ENCODE measurements at regions not wholly inside any gene's neighbourhood (a gene's known extent, or its start where the extent isn't known, plus 50 kb on each side); places are given as distances from the start of the nearest gene placed in this dataset.

- Histone ChIP-seq H3K79me2 (ENCODE audit: low read depth) (no peaks in the 10 kb centered on the region), H2AFZ (no peak overlapping the region), H3K4me3 (no peak overlapping the region), H3F3A (ENCODE audit: insufficient read depth, low read depth) (no peaks in the 10 kb centered on the region), H4K20me1 (ENCODE audit: insufficient read depth) (no peaks in the 10 kb centered on the region), H3K4me2 (no peak overlapping the region), H3K27ac (no peak overlapping the region), H3K27me3 (ENCODE audit: insufficient read depth, low read depth) (no peaks in the 10 kb centered on the region), H3K9me2 (ENCODE audit: insufficient read depth) (no peaks in the 10 kb centered on the region), H3K36me3 (ENCODE audit: low read depth) (no peaks in the 10 kb centered on the region), H3K9me3 (ENCODE audit: insufficient read depth, low read depth) (no peaks in the 10 kb centered on the region), H3K4me1 (replicated peaks; ENCODE audit: insufficient read depth) (no peaks in the 10 kb centered on the region)
- intact Hi-C loops (cut with micrococcal nuclease; ENCODE audit: unreplicated experiment): no loop called here
- ChIA-PET POLR2A (ENCODE audit: unreplicated experiment) (no interaction called here), CTCF (interaction anchor here (0.7 kb wide), 1 partner anchor 53 kb away, joined by 3 read pairs; no protein-coding TSS in a partner anchor)
- DNase-seq: no peak
- BruUV-seq (replicated peaks): no TSS peak
- TF ChIP-seq, protein P1, sequence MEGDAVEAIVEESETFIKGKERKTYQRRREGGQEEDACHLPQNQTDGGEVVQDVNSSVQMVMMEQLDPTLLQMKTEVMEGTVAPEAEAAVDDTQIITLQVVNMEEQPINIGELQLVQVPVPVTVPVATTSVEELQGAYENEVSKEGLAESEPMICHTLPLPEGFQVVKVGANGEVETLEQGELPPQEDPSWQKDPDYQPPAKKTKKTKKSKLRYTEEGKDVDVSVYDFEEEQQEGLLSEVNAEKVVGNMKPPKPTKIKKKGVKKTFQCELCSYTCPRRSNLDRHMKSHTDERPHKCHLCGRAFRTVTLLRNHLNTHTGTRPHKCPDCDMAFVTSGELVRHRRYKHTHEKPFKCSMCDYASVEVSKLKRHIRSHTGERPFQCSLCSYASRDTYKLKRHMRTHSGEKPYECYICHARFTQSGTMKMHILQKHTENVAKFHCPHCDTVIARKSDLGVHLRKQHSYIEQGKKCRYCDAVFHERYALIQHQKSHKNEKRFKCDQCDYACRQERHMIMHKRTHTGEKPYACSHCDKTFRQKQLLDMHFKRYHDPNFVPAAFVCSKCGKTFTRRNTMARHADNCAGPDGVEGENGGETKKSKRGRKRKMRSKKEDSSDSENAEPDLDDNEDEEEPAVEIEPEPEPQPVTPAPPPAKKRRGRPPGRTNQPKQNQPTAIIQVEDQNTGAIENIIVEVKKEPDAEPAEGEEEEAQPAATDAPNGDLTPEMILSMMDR (conservative IDR thresholded peaks at IDR 0.05): no peak
- no peak for TF ChIP-seq EZH2 (IDR thresholded peaks at IDR 0.05; ENCODE audit: low read depth)
These were observed 206.0 kb downstream of the KIT start for GRCh38 chr4:54863571-54864255.

DNA sequence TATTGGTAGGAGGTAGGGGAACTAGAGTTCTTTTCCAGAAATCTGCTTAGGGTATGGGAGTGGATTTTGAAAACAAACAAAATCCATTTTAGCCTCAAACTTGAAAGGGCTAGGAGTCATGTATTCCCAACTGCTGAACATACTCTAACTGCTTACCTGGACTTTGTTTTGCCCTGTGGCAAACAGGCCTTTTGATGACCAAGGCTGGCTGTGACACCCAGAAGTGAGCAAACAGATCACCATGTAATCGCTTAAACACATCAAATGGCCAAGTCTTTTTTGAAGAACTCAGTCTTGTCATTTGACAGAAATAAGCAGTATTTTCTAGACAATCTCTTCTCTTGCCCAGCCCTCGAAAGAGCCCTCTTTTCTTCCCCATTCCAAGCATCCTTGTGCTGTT lies 203.4 kb downstream of the KIT start:
- no peak overlapping the region for H3K4me3 ChIP-seq
- CTCF ChIA-PET: no interaction called here
- no peaks in the 10 kb centered on the region for H4K20me1 ChIP-seq (ENCODE audit: insufficient read depth)
- H3K36me3 ChIP-seq (ENCODE audit: low read depth): no peaks in the 10 kb centered on the region
- no peak overlapping the region for H2AFZ ChIP-seq
- H3K9me2 ChIP-seq (ENCODE audit: insufficient read depth): no peaks in the 10 kb centered on the region
- H3K4me2 ChIP-seq: no peak overlapping the region
- no TSS peak for BruUV-seq (replicated peaks)
- no peaks in the 10 kb centered on the region for H3K9me3 ChIP-seq (ENCODE audit: insufficient read depth, low read depth)
- H3K4me1 ChIP-seq (replicated peaks; ENCODE audit: insufficient read depth): no peaks in the 10 kb centered on the region
- H3K79me2 ChIP-seq (ENCODE audit: low read depth): no peaks in the 10 kb centered on the region
- H3F3A ChIP-seq (ENCODE audit: insufficient read depth, low read depth): no peaks in the 10 kb centered on the region
- POLR2A ChIA-PET (ENCODE audit: unreplicated experiment): no interaction called here
- H3K27ac ChIP-seq: no peak overlapping the region
- intact Hi-C loops (cut with micrococcal nuclease; ENCODE audit: unreplicated experiment): no loop called here
- no peak for TF ChIP-seq EZH2 (IDR thresholded peaks at IDR 0.05; ENCODE audit: low read depth)
- TF ChIP-seq, protein P1 (conservative IDR thresholded peaks at IDR 0.05): no peak
- no peak for DNase-seq
- no peaks in the 10 kb centered on the region for H3K27me3 ChIP-seq (ENCODE audit: insufficient read depth, low read depth)

- Histone ChIP-seq H3K4me2 (no peak overlapping the region), H3K9me3 (ENCODE audit: insufficient read depth, low read depth) (no peaks in the 10 kb centered on the region), H4K20me1 (ENCODE audit: insufficient read depth) (no peaks in the 10 kb centered on the region), H3K79me2 (ENCODE audit: low read depth) (no peaks in the 10 kb centered on the region), H3K27ac (no peak overlapping the region), H3K4me1 (replicated peaks; ENCODE audit: insufficient read depth) (no peaks in the 10 kb centered on the region), H3K4me3 (no peak overlapping the region), H3F3A (ENCODE audit: insufficient read depth, low read depth) (no peaks in the 10 kb centered on the region), H3K9me2 (ENCODE audit: insufficient read depth) (no peaks in the 10 kb centered on the region), H3K36me3 (ENCODE audit: low read depth) (no peaks in the 10 kb centered on the region), H2AFZ (no peak overlapping the region), H3K27me3 (ENCODE audit: insufficient read depth, low read depth) (no peaks in the 10 kb centered on the region)
- ChIA-PET POLR2A (ENCODE audit: unreplicated experiment) (no interaction called here), CTCF (no interaction called here)
- no TSS peak for BruUV-seq (replicated peaks)
- TF ChIP-seq EZH2 (IDR thresholded peaks at IDR 0.05; ENCODE audit: low read depth): no peak
- TF ChIP-seq, protein P1 (conservative IDR thresholded peaks at IDR 0.05): no peak
- intact Hi-C loops (cut with micrococcal nuclease; ENCODE audit: unreplicated experiment): no loop called here
- DNase-seq: no peak
These were observed 197.6 kb downstream of the KIT start for GRCh38 chr4:54855191-54855854.

All from PC-9 (cell line).